HPDE6-E6E7 (cell line): ENCODE measurements at regions not wholly inside any gene's neighbourhood (a gene's known extent, or its start where the extent isn't known, plus 50 kb on each side); places are given as distances from the start of the nearest gene placed in this dataset.
"Not testable (repeated sequence)": the region's sequence is repeated elsewhere in the genome, so short reads cannot be mapped to it uniquely, and the experiment has no call there.

Source experiments
- DNase-seq: peaks from one replicate; pipeline ENCODE4 v3.0.0; 2011; ENCODE audit warnings: missing footprints; ENCODE audit errors: extremely low spot score

- DNase-seq: not testable (repeated sequence)
Observed at GRCh38 chr9:43089337-43089736, 905.9 kb downstream of the SPATA31A6 start.

GRCh38 chr9:43110376-43110775 is 926.9 kb downstream of the SPATA31A6 start:
- not testable (repeated sequence) for DNase-seq

- DNase-seq: not testable (repeated sequence)
Observed at GRCh38 chr9:43112846-43113245, 929.4 kb downstream of the SPATA31A6 start.

GRCh38 chr9:43115813-43116229 is 932.4 kb downstream of the SPATA31A6 start:
- DNase-seq: not testable (repeated sequence)

GRCh38 chr9:43118088-43118865 is 934.8 kb downstream of the SPATA31A6 start:
- DNase-seq: not testable (repeated sequence)

- not testable (repeated sequence) for DNase-seq
Observed at GRCh38 chr9:43119565-43119964, 936.1 kb downstream of the SPATA31A6 start.

GRCh38 chr9:43119978-43120377 is 936.5 kb downstream of the SPATA31A6 start:
- not testable (repeated sequence) for DNase-seq

- not testable (repeated sequence) for DNase-seq
Observed at GRCh38 chr9:43125894-43126293, 942.4 kb downstream of the SPATA31A6 start.

- not testable (repeated sequence) for DNase-seq
Observed at GRCh38 chr9:43127026-43127775, 943.7 kb downstream of the SPATA31A6 start.

GRCh38 chr9:43127949-43128348 is 944.5 kb downstream of the SPATA31A6 start:
- not testable (repeated sequence) for DNase-seq

- DNase-seq: peak; percentile 10
Observed at GRCh38 chr9:43130744-43131171, 947.3 kb downstream of the SPATA31A6 start.

GRCh38 chr9:43135440-43135839 is 952.0 kb downstream of the SPATA31A6 start:
- DNase-seq: not testable (repeated sequence)

GRCh38 chr9:43138909-43139308 is 955.5 kb downstream of the SPATA31A6 start:
- DNase-seq: not testable (repeated sequence)

GRCh38 chr9:43139349-43139748 is 955.9 kb downstream of the SPATA31A6 start:
- DNase-seq: not testable (repeated sequence)

- DNase-seq: not testable (repeated sequence)
Observed at GRCh38 chr9:43139878-43140608, 956.6 kb downstream of the SPATA31A6 start.
